ENCODE measurements at regions not wholly inside any gene's neighbourhood (a gene's known extent, or its start where the extent isn't known, plus 50 kb on each side); places are given as distances from the start of the nearest gene placed in this dataset.

DNA sequence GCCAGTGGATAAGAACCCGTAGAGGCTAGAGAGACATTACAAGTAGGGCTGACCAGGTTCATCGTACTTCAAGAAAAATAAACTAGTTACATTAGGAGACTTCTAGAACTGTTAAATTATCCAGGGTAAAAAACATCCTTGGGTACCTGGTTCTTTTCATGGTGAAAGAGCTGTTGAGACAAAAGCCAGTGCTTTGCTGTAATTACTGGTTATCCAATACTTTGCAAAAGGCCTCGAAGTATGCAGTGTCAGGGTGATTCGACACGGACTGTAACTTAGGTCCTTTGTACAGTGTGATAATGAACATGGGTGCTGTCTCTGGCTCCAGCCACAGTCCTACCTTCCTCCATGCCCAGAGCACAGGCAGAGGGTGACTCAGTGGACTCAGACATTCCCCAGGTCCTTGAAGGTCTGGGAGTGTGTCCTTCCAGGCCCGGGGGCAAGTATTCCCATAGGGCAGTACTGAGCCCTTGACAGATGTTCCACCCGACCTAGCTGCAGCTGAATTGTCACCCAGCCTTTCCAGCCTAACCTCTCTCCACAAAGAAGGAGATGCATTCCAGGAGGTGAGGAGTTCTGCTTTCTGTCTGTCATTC lies 123.6 kb upstream of the TMEM72 start:
- no peak for DNase-seq (ENCODE audit: low spot score)
- TF ChIP-seq, protein P1, sequence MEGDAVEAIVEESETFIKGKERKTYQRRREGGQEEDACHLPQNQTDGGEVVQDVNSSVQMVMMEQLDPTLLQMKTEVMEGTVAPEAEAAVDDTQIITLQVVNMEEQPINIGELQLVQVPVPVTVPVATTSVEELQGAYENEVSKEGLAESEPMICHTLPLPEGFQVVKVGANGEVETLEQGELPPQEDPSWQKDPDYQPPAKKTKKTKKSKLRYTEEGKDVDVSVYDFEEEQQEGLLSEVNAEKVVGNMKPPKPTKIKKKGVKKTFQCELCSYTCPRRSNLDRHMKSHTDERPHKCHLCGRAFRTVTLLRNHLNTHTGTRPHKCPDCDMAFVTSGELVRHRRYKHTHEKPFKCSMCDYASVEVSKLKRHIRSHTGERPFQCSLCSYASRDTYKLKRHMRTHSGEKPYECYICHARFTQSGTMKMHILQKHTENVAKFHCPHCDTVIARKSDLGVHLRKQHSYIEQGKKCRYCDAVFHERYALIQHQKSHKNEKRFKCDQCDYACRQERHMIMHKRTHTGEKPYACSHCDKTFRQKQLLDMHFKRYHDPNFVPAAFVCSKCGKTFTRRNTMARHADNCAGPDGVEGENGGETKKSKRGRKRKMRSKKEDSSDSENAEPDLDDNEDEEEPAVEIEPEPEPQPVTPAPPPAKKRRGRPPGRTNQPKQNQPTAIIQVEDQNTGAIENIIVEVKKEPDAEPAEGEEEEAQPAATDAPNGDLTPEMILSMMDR (IDR thresholded peaks at IDR 0.05; ENCODE audit: extremely low read depth, missing control alignments) = no peak

DNA sequence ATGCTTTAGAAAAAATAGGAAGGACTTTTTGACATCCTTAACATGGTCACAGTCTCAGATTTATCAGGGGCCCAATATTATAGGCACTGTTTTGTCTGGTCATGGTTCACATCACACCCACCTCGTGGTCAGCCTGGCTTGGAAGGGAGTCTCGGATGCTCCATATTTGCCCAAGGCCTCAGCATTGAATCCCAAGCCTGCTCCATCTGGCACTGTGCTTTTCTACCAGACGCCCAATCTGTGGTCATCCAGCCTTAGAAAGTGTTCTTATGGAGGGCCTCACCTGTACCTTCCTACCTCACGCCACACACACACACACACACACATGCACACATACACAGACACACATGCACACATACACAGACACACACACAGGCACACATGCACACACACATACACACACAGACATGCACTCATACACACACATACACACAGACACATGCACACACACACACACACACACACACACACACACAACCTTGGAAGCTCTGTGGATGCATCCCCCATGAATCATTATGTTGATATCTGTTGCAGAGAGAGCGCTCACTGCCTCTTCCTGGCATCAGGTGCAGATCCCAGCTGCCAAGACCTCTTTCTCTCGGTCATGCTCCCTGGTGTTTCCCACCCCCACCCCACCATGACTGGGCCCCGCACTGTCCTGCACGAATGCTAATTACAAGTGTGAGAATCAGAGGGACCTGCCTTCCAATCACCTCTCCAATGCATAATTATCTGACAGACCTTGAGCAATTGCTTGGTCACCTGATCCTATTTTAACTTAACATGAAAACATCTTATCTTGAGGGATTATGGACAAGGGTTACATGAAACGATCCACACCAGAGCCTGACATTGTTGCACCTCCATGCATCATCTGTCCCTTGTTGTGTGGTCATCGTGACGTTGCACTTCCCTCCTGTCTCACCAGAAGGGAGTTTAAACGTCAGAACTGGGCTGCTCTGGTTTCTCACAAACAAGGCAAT lies 122.7 kb upstream of the TMEM72 start:
- no peak for DNase-seq (ENCODE audit: low spot score)
- TF ChIP-seq, protein P1 (IDR thresholded peaks at IDR 0.05; ENCODE audit: extremely low read depth, missing control alignments) = no peak

DNA sequence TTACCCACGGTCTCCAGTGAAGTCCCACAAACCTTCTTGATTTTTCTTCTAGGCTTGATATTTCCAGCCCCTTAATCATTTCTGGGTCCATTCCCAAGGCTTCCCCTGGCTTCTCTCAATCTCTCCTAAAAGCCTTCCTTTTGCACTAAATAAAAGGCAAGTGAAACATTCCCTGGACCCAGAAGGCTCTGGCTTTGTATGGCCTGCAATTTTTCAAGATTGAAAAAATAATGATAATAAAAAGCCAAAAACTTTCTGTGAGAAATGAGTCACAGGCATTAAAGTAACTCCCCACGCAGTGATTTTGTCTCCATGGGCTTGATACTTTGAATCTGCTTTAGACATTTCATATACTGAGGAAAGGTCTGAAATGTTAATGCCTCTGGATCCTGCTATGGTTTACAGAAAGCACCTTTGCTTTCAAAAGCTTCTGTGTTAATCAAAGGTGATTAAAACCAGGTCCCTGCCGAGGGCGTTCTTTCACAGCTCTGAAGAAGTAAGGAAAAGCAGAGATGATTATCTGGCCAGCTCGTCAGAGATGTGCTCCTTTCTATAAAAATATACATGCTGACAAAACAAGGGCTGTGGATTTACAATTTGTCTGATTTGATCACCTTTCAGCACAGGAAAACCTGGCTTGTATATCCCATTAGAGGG lies 118.9 kb upstream of the TMEM72 start:
- TF ChIP-seq, protein P1 (IDR thresholded peaks at IDR 0.05; ENCODE audit: extremely low read depth, missing control alignments) = no peak

DNA sequence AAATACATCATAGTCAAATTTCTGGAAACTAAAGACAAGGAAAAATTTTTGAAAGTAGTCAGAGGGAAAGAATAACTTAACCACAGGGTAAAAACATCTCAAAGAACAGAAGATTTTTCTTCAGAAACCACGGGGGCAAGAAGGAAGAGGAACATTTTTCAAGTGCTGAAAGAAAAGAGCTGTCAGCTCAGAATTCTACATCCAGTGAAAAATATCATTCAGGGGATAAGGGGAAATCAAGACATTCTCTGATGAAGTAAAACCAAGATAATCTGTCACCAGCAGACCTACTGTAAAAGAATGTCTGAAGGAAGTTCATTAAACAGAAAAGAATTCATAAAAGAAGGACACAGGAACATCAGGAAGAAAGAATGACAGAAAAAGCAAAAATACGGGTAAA lies 111.2 kb upstream of the TMEM72 start:
- TF ChIP-seq, protein P1 (IDR thresholded peaks at IDR 0.05; ENCODE audit: extremely low read depth, missing control alignments) = no peak
- DNase-seq (ENCODE audit: low spot score) = no peak

More for the DNA sequence above, 118.9 kb upstream of the TMEM72 start:
- DNase-seq (ENCODE audit: low spot score) = no peak

DNA sequence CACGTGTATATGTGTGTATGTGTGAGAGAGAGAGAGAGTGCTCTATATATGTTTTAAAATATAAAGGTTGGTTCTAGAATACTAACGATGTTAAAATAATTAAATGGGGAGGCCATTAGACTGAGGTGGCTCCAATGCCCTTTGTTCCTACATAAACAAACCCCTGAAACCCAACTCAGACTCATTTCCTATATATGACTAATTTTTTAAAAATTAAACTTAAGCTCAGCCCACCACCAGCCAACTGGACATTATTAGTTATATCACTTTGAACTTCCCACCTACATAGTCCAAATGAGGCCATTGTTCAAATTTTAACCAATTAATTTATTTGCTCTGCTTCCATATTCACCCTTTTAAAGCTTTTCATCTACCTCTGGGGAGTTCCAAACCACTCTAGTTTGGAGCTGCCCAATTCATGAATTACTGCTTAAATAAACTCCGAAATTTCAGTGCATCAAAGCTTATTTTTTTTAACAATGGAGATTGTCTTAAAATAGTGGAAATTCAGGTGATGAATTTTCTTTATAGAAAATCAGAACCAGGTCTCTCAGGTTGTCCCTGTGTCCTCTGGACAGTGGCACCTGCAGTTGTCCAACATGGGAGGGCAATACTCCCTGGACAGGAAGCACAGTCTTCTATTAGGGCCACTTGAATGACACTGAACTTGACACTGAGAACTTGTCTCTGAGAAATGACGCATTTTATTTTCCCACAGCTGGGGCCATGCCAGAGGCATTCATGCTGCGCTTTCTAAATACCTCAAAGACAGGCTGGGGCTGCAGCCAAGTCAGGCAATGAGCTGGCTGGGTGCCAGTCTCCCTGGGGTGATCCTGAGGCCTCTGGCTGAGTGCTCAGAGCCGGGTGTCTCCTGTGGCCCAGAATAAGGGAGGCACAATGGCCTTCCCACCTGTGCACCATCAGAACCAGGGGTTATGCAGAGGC lies 109.5 kb upstream of the TMEM72 start:
- no peak for DNase-seq (ENCODE audit: low spot score)
- TF ChIP-seq, protein P1 (IDR thresholded peaks at IDR 0.05; ENCODE audit: extremely low read depth, missing control alignments) = no peak

DNA sequence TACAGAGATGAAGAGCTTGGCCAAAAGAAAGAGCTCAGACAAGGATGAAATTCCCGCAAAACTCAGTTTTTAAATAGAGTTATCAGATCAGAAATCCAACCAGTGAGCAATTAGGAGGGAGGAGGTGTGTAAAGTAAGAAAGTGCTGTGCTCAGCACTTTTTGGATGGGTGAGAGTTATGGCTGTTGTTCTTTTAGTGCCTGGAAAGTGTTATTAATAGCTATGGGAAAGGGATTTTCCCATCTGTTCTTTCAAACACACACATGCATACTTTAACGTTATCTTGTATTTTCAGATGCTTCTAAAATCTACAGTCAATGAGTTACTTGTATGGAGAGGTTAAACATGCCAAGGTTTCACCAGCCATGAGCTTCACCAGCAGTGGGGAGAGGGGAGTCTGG lies 107.3 kb upstream of the TMEM72 start:
- no peak for DNase-seq (ENCODE audit: low spot score)

More for the DNA sequence above, 107.3 kb upstream of the TMEM72 start:
- TF ChIP-seq, protein P1 (IDR thresholded peaks at IDR 0.05; ENCODE audit: extremely low read depth, missing control alignments) = no peak
